Adrenal gland (tissue), 9 donors: ENCODE measurements at regions not wholly inside any gene's neighbourhood (a gene's known extent, or its start where the extent isn't known, plus 50 kb on each side); places are given as distances from the start of the nearest gene placed in this dataset.

Source experiments
- DNase-seq, 7 donors: peaks; one replicate each; pipeline ENCODE4 v3.0.0-alpha.2; 2019 to 2020
- H3K27ac ChIP-seq, 5 donors: fragments of 200-600 bp; sonication (generic) in 4 of 5; 1 replicate in 3 of 5; 2 replicates in 2 of 5; pipeline versions ENCODE4 v1.5.1 to v1.8.0; 2016 to 2020; ENCODE audit warnings: mild to moderate bottlenecking in 1 of 5
- H3K27me3 ChIP-seq: fragments of 200-600 bp; 2 replicates; pipeline ENCODE4 v1.8.0; 2021
- H3K36me3 ChIP-seq, 2 donors: fragments of 200-600 bp; replicated peaks in 1 of 2; 1 replicate in 1 of 2; 2 replicates in 1 of 2; pipeline versions ENCODE4 v1.5.1 to v1.8.0; 2018 to 2022
- H3K4me1 ChIP-seq, 2 donors: fragments of 200-600 bp; replicated peaks in 1 of 2; 1 replicate in 1 of 2; 2 replicates in 1 of 2; pipeline versions ENCODE4 v1.5.1 to v1.8.0; 2018 to 2021
- H3K4me3 ChIP-seq, 4 donors: fragments of 200-600 bp; sonication (generic) in 3 of 4; one replicate each; pipeline ENCODE4 v1.5.1; 2016 to 2018
- H3K9me3 ChIP-seq, 3 donors: fragments of 200-600 bp; sonication (generic) in 1 of 3; replicated peaks in 1 of 3; 1 replicate in 2 of 3; 2 replicates in 1 of 3; pipeline versions ENCODE4 v1.5.1 to v1.8.0; 2016 to 2021
- POLR2A ChIP-seq, 2 donors: fragments of 450-650 bp; IDR thresholded peaks; one replicate each; pipeline ENCODE4 v1.6.1; 2017; ENCODE audit warnings: antibody characterized with exemption in 2 of 2, mild to moderate bottlenecking in 2 of 2, moderate library complexity in 1 of 2
- WGBS, 4 donors: extraction: QIAGEN DNeasy Blood & Tissue Kit in 2 of 4; methylation state at CpG; one replicate each; pipeline versions ENCODE4 v1.1.5 to v1.1.7; 2013 to 2017; 5-methylcytosine and 5-hydroxymethylcytosine counted together
- intact Hi-C, 2 donors: fragments of 100-400 bp; cut with DNase I; formaldehyde crosslinking; loops; one replicate each; pipeline versions ENCODE4 v1.14.1 to v1.15.0; 2022 to 2023
- TF ChIP-seq, protein P1 (sequence below), 6 experiments: fragments of 450-650 bp in 4 of 6; fragments of 200-600 bp in 2 of 6; sonication (generic) in 1 of 6; IDR thresholded peaks; 1 replicate in 5 of 6; 2 replicates in 1 of 6; pipeline versions ENCODE4 v1.5.1 to v1.8.0; 2016 to 2021; ENCODE audit warnings: antibody characterized with exemption in 6 of 6, mild to moderate bottlenecking in 2 of 6, moderate library complexity in 1 of 6
- donor health status: healthy with polysubstance abuse.
- donor health status: Bipolar disorder and iron deficiency.
- donor health status: DM: yes; HTN: yes; CAD: no.
- donor health status: DM: no; HTN: no; CAD: no.
- donor health status: DM: no; HTN: no; CAD: no.

DNA sequence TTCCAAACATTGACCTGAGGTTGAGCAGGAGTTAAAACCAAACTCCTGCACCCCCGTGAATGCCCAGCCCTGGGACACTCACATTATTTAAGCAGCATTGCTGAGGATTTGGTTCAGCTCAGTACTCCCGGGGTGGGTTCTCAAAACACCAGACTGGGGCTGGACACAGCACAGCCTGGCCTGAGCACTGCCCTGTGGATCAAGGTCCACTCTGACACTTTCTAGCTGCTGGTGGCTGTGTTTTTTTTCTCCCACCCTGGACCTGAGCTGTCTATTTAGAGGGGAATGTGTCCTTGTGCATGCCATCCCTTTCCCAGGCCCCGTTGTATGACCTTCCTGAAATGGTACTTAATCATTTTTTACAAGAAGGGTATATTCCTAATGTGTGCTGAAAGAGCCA is 94.7 kb upstream of the GJB6 start:
- WGBS, 4 donors, result 56 to 66% (median 63%) methylated on average over 3 of the region's 3 CpGs

DNA sequence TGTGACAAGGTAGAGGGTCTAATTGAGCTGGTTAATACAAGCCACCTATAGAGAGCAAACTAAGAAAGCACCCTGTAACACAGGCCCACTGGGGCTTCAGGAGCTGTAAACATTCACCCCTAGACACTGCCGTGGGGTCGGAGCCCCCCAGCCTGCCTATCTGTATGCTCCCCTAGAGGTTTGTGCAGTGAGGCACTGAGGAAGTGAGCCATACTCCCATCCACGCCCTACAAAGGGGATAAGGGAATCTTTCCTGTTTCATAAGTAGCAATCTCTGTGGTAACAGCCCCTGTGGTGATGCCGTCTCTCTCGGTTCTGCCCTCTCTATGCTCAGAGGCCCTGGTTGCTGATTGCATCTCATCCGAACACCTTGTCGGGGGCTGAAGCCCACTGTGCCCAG is 94.2 kb upstream of the GJB6 start:
- no peak overlapping the region for H3K4me3 ChIP-seq
- no peak for TF ChIP-seq POLR2A (IDR thresholded peaks at IDR 0.05)
- TF ChIP-seq, protein P1, sequence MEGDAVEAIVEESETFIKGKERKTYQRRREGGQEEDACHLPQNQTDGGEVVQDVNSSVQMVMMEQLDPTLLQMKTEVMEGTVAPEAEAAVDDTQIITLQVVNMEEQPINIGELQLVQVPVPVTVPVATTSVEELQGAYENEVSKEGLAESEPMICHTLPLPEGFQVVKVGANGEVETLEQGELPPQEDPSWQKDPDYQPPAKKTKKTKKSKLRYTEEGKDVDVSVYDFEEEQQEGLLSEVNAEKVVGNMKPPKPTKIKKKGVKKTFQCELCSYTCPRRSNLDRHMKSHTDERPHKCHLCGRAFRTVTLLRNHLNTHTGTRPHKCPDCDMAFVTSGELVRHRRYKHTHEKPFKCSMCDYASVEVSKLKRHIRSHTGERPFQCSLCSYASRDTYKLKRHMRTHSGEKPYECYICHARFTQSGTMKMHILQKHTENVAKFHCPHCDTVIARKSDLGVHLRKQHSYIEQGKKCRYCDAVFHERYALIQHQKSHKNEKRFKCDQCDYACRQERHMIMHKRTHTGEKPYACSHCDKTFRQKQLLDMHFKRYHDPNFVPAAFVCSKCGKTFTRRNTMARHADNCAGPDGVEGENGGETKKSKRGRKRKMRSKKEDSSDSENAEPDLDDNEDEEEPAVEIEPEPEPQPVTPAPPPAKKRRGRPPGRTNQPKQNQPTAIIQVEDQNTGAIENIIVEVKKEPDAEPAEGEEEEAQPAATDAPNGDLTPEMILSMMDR (IDR thresholded peaks at IDR 0.05), result no peak
- no peaks in the 10 kb centered on the region for H3K36me3 ChIP-seq
- H3K9me3 ChIP-seq, result no peaks in the 10 kb centered on the region
- H3K27ac ChIP-seq, result no peak overlapping the region
- intact Hi-C loops, result no loop called here
- WGBS, 4 donors, result 68 to 82% (median 75%) methylated on average over 5 to 7 of the region's 7 CpGs
- no peaks in the 10 kb centered on the region for H3K4me1 ChIP-seq
- no peaks in the 10 kb centered on the region for H3K27me3 ChIP-seq
- no peak for DNase-seq

More for the DNA sequence above, 94.7 kb upstream of the GJB6 start:
- H3K4me3 ChIP-seq, result no peak overlapping the region
- H3K27ac ChIP-seq, result no peak overlapping the region
- H3K27me3 ChIP-seq, result no peaks in the 10 kb centered on the region
- no peak for DNase-seq
- intact Hi-C loops, result no loop called here
- no peaks in the 10 kb centered on the region for H3K4me1 ChIP-seq
- TF ChIP-seq, protein P1 (IDR thresholded peaks at IDR 0.05), result no peak
- TF ChIP-seq POLR2A (IDR thresholded peaks at IDR 0.05), result no peak
- no peaks in the 10 kb centered on the region for H3K36me3 ChIP-seq
- no peaks in the 10 kb centered on the region for H3K9me3 ChIP-seq

DNA sequence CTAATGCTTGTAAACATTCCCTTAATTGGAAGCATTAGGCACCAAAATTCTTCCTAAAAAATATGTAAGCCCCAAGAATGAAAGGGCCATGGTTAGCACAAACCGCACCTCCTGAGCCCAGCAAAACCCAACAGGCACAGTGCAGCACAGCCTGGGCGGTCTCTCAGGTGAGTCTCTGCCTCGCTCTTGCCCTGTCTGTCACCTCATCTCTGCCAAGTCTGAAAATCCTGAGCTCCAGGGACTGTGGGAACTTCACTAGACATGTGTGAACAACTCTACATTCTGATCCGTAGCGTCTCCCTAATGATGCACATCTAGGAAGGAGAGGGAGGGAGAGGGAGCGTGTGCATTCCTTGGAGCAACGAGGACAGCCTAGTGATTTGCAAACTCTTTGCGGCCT is 88.8 kb upstream of the GJB6 start:
- Histone ChIP-seq H3K27me3 (no peaks in the 10 kb centered on the region), H3K9me3 (no peaks in the 10 kb centered on the region), H3K4me1 (no peaks in the 10 kb centered on the region), H3K36me3 (no peaks in the 10 kb centered on the region), H3K4me3 (no peak overlapping the region), H3K27ac (no peak overlapping the region)
- intact Hi-C loops, result no loop called here
- no peak for TF ChIP-seq POLR2A (IDR thresholded peaks at IDR 0.05)
- TF ChIP-seq, protein P1 (IDR thresholded peaks at IDR 0.05), result no peak
- WGBS, 4 donors, result 65 to 73% (median 70%) methylated on average over 8 of the region's 8 CpGs
- DNase-seq, result no peak

DNA sequence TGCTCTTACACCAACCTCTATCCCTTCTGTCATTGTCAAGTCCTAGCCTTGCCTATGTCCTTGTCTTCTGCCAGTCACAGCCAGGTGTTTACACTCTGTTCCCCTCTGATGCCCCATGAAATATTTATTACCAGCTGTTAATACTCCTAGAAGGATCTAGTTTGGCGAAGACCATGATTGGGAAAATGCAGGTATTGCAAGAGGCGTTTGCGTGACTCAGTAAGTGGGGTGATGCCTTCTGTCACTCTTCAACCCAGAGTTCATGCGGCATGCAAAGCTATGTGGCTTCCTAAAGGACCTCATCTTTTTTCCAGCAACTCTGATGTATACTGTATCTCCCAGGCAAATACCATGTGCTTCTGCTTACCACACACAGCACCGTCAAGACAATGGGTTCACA is 81.8 kb upstream of the GJB6 start:
- Histone ChIP-seq H3K27me3 (no peaks in the 10 kb centered on the region), H3K9me3 (no peaks in the 10 kb centered on the region), H3K36me3 (no peaks in the 10 kb centered on the region), H3K27ac (no peak overlapping the region), H3K4me1 (no peaks in the 10 kb centered on the region), H3K4me3 (no peak overlapping the region)
- TF ChIP-seq, protein P1 (IDR thresholded peaks at IDR 0.05), result no peak
- TF ChIP-seq POLR2A (IDR thresholded peaks at IDR 0.05), result no peak
- intact Hi-C loops, result no loop called here
- 83 to 85% (median 84%) methylated on average over 5 of the region's 5 CpGs for WGBS, 4 donors
- DNase-seq, result no peak
